ENCODE measurements at regions not wholly inside any gene's neighbourhood (a gene's known extent, or its start where the extent isn't known, plus 50 kb on each side); places are given as distances from the start of the nearest gene placed in this dataset.

DNA sequence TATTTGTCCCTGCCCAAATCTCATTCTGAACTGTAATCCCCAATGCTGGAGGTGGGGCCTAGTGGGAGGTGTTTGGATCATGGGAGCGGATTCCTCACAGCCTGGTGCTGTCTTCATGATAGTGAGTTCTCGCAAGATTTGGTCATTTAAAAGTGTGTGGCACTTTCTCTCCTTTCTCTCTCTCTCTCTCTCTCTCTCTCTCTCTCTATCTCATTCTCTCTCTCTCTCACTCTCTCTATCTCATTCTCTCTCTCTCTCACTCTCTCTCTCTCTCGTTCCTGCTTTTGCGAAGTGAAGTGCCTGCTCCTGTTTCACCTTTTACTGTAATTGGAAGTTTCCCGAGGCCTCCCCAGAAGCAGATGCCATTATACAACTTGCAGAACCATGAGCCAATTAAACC lies 207.3 kb upstream of the NR4A3 start:
- H3K4me1 ChIP-seq, result no peaks in the 10 kb centered on the region
- H3K9me3 ChIP-seq, result no peaks in the 10 kb centered on the region
- no peak for DNase-seq
- intact Hi-C loops (cut with DNase I; ENCODE audit: low total_unique reads), result no loop called here
- TF ChIP-seq, protein P1, sequence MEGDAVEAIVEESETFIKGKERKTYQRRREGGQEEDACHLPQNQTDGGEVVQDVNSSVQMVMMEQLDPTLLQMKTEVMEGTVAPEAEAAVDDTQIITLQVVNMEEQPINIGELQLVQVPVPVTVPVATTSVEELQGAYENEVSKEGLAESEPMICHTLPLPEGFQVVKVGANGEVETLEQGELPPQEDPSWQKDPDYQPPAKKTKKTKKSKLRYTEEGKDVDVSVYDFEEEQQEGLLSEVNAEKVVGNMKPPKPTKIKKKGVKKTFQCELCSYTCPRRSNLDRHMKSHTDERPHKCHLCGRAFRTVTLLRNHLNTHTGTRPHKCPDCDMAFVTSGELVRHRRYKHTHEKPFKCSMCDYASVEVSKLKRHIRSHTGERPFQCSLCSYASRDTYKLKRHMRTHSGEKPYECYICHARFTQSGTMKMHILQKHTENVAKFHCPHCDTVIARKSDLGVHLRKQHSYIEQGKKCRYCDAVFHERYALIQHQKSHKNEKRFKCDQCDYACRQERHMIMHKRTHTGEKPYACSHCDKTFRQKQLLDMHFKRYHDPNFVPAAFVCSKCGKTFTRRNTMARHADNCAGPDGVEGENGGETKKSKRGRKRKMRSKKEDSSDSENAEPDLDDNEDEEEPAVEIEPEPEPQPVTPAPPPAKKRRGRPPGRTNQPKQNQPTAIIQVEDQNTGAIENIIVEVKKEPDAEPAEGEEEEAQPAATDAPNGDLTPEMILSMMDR (IDR thresholded peaks at IDR 0.05), result no peak
- no peak overlapping the region for H3K27ac ChIP-seq
- no peaks in the 10 kb centered on the region for H3K36me3 ChIP-seq
- no peak overlapping the region for H3K4me3 ChIP-seq
- no peaks in the 10 kb centered on the region for H3K27me3 ChIP-seq

DNA sequence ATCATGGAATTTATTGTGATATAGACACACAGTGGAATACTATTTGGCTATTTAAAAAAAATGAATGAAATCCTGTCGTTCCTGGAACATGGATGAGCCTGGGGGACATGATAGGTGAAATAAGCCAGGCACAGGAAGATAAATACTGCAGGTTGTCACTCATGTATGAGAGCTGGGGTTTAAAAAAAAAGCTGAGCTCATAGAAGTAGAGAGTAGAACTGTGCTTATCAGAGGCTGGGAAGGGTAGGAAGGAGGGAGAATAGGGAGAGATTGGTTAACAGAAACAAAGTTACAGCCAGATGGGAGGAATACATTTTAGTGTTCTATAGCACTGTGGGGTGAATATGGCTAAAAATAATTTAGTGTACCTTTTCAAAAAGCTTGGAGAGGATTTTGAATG lies 200.6 kb upstream of the NR4A3 start:
- Histone ChIP-seq H3K36me3 (no peaks in the 10 kb centered on the region), H3K27ac (no peak overlapping the region), H3K27me3 (no peaks in the 10 kb centered on the region), H3K4me1 (no peaks in the 10 kb centered on the region), H3K9me3 (no peaks in the 10 kb centered on the region), H3K4me3 (no peak overlapping the region)
- TF ChIP-seq, protein P1 (IDR thresholded peaks at IDR 0.05), result no peak
- no peak for DNase-seq
- intact Hi-C loops (cut with DNase I; ENCODE audit: low total_unique reads), result no loop called here

DNA sequence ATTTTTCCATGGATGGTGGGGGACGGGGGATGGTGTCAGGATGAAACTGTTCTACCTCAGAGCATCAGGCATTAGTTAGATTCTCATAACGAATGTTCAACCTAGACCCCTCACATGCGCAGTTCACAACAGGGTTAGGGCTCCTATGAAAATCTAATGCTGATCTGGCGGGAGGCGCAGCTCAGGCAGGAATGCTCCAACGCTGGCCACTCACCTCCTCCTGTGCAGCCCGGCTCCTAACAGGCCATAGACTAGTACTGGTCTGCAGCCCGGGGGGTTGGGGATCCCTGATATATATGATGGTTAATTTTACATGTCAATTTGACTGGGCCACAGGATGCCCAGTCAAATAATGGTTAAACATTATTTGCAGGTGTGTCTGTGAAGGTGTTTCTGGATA lies 199.0 kb upstream of the NR4A3 start:
- TF ChIP-seq, protein P1 (IDR thresholded peaks at IDR 0.05), result no peak
- Histone ChIP-seq H3K4me1 (no peaks in the 10 kb centered on the region), H3K9me3 (no peaks in the 10 kb centered on the region), H3K27ac (no peak overlapping the region), H3K4me3 (no peak overlapping the region), H3K36me3 (no peaks in the 10 kb centered on the region), H3K27me3 (no peaks in the 10 kb centered on the region)
- DNase-seq, result no peak
- intact Hi-C loops (cut with DNase I; ENCODE audit: low total_unique reads), result no loop called here

DNA sequence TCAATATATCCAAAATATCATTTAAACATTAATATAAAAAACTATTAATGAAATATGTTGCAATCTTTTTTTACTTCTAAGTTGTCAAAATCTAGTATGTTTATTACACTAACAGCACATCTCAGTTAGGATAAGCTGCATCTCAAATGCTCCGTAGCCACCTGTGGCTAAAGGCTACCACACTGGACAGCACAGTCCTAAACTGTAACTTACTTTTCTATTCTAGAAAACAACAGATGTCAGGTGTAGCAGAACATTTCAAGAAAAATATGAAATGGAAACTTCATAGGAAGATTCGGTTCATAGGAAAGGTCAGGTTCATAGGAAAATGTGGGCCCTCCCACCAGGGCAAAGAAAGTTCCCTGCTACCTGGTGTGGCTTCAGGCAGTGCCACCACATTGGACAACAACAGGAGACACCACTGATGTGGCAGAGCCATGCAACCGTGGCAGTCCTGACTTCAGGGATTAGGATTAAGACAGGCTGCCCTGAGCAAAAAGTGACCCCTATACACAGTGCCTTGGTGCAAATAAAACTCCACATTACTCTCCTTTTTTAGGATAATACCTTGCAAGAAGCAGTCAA lies 197.8 kb upstream of the NR4A3 start:
- H3K4me1 ChIP-seq, result no peaks in the 10 kb centered on the region
- intact Hi-C loops (cut with DNase I; ENCODE audit: low total_unique reads), result no loop called here

DNA sequence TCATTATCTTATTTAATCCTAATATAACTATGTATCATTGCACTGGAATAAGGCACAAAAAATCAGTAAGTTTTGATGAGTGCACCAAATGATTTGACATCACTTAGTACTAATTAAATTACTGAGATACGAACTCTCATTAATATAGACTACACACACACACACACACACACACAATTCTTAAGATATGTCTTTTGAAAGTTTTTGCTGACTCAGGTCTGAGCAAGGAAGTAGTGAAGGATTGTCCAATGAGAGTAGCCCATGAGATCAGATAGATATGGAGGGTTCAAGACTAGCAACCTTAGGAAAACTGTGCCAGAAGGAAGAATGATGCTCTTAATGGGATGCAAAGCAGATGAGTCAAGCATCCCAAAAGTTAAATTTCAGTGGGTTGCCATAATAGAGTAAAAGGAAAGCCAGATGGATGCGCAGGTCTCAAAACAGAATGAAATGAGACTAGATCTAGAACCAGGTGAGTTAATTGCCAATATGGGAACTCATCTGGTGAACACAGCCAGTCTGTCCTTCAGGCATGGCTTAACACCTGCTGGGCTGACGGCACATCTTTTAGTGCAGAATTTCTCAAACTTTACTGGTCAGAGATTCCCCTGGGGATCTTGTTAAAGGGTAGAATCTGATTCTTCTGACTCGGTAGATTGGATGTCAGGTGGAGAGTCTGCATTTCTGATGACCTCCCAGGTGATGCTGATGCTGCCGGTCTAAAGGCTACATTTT lies 197.0 kb upstream of the NR4A3 start:
- Histone ChIP-seq H3K9me3 (no peaks in the 10 kb centered on the region), H3K36me3 (no peaks in the 10 kb centered on the region), H3K4me1 (no peaks in the 10 kb centered on the region), H3K4me3 (no peak overlapping the region), H3K27me3 (no peaks in the 10 kb centered on the region), H3K27ac (no peak overlapping the region)
- intact Hi-C loops (cut with DNase I; ENCODE audit: low total_unique reads), result no loop called here
- DNase-seq, result no peak
- TF ChIP-seq, protein P1 (IDR thresholded peaks at IDR 0.05), result no peak

More for the DNA sequence above, 197.8 kb upstream of the NR4A3 start:
- DNase-seq, result no peak
- no peak overlapping the region for H3K27ac ChIP-seq
- H3K36me3 ChIP-seq, result no peaks in the 10 kb centered on the region
- H3K27me3 ChIP-seq, result no peaks in the 10 kb centered on the region
- H3K9me3 ChIP-seq, result no peaks in the 10 kb centered on the region
- no peak overlapping the region for H3K4me3 ChIP-seq
- TF ChIP-seq, protein P1 (IDR thresholded peaks at IDR 0.05), result no peak

Data from tibial artery (tissue), 4 donors.